ENCODE measurements at regions not wholly inside any gene's neighbourhood (a gene's known extent, or its start where the extent isn't known, plus 50 kb on each side); places are given as distances from the start of the nearest gene placed in this dataset.

- Histone ChIP-seq H3K27me3 (no peaks in the 10 kb centered on the region), H3K9me3 (no peaks in the 10 kb centered on the region), H3K4me1 (peaks cover 2 to 9% (median 2%) of the 10 kb centered on the region in 3 donors), H3K36me3 (no peaks in the 10 kb centered on the region), H3K4me3 (no peak overlapping the region), H3K27ac (no peak overlapping the region)
- TF ChIP-seq CTCF (IDR thresholded peaks at IDR 0.05) (no peak), POLR2AphosphoS5 (IDR thresholded peaks at IDR 0.05) (no peak), POLR2A (IDR thresholded peaks at IDR 0.05) (no peak), EP300 (IDR thresholded peaks at IDR 0.05) (no peak)
- 89% methylated on average over 9 to 13 of the region's 13 CpGs for WGBS, 2 donors (ENCODE audit: low coverage in 1 of 2)
- ATAC-seq: no peak
These were observed 87.0 kb downstream of the SIPA1L2 start for GRCh38 chr1:232542633-232543593.

- no peak for TF ChIP-seq POLR2AphosphoS5 (IDR thresholded peaks at IDR 0.05)
- no peak for TF ChIP-seq POLR2A (IDR thresholded peaks at IDR 0.05)
- TF ChIP-seq CTCF (IDR thresholded peaks at IDR 0.05): no peak
- TF ChIP-seq EP300 (IDR thresholded peaks at IDR 0.05): no peak
These were observed 91.0 kb downstream of the SIPA1L2 start for GRCh38 chr1:232538943-232539302.

GRCh38 chr1:232538224-232538942 is 91.5 kb downstream of the SIPA1L2 start:
- H3K27me3 ChIP-seq: no peaks in the 10 kb centered on the region
- H3K9me3 ChIP-seq: no peaks in the 10 kb centered on the region
- peaks cover 0 to 21% (median 0%) of the 10 kb centered on the region in 3 donors for H3K4me1 ChIP-seq
- TF ChIP-seq POLR2A (IDR thresholded peaks at IDR 0.05): no peak
- no peak for TF ChIP-seq EP300 (IDR thresholded peaks at IDR 0.05)
- no peak for TF ChIP-seq POLR2AphosphoS5 (IDR thresholded peaks at IDR 0.05)
- no peak for TF ChIP-seq CTCF (IDR thresholded peaks at IDR 0.05)
- H3K4me3 ChIP-seq: no peak overlapping the region
- 67 to 85% methylated on average over 1 to 3 of the region's 3 CpGs for WGBS, 2 donors (ENCODE audit: low coverage in 1 of 2)
- no peaks in the 10 kb centered on the region for H3K36me3 ChIP-seq
- ATAC-seq: no peak
- no peak overlapping the region for H3K27ac ChIP-seq

More at GRCh38 chr1:232538943-232539302, 91.0 kb downstream of the SIPA1L2 start:
- H3K27me3 ChIP-seq: no peaks in the 10 kb centered on the region
- H3K4me1 ChIP-seq: peaks cover 0 to 21% (median 0%) of the 10 kb centered on the region in 3 donors
- no peaks in the 10 kb centered on the region for H3K9me3 ChIP-seq
- no peak for ATAC-seq
- no peak overlapping the region for H3K27ac ChIP-seq
- no peak overlapping the region for H3K4me3 ChIP-seq
- no peaks in the 10 kb centered on the region for H3K36me3 ChIP-seq
- WGBS, 2 donors (ENCODE audit: low coverage in 1 of 2): 83 to 87% methylated on average over 4 of the region's 5 CpGs

- TF ChIP-seq CTCF (IDR thresholded peaks at IDR 0.05) (no peak), EP300 (IDR thresholded peaks at IDR 0.05) (no peak), POLR2AphosphoS5 (IDR thresholded peaks at IDR 0.05) (no peak), POLR2A (IDR thresholded peaks at IDR 0.05) (no peak)
- peaks cover 0 to 21% (median 0%) of the 10 kb centered on the region in 3 donors for H3K4me1 ChIP-seq
- WGBS, 2 donors (ENCODE audit: low coverage in 1 of 2): 67 to 76% methylated on average over 7 to 10 of the region's 10 CpGs
- no peaks in the 10 kb centered on the region for H3K9me3 ChIP-seq
- ATAC-seq: no peak
- no peaks in the 10 kb centered on the region for H3K27me3 ChIP-seq
- no peak overlapping the region for H3K27ac ChIP-seq
- H3K4me3 ChIP-seq: no peak overlapping the region
- H3K36me3 ChIP-seq: no peaks in the 10 kb centered on the region
These were observed 95.1 kb downstream of the SIPA1L2 start for GRCh38 chr1:232534552-232535517.

All from gastroesophageal sphincter (tissue), 4 donors.